Aorta (tissue), 5 donors: ENCODE measurements at regions not wholly inside any gene's neighbourhood (a gene's known extent, or its start where the extent isn't known, plus 50 kb on each side); places are given as distances from the start of the nearest gene placed in this dataset.

Source experiments
- ATAC-seq: fragments of 200-7000 bp; cut with Tn5 transposase; one replicate; pipeline ENCODE4 v1.9.1; 2022; ENCODE audit warnings: moderate library complexity; ENCODE audit not compliant: low FRiP score
- DNase-seq, 2 donors: peaks; one replicate each; pipeline ENCODE4 v3.0.0-alpha.2; 2020
- H3K27ac ChIP-seq, 2 donors: one replicate each; pipeline ENCODE4 v1.5.1; 2013; ENCODE audit warnings: low read length in 2 of 2, mild to moderate bottlenecking in 2 of 2, moderate library complexity in 2 of 2, control low read depth in 1 of 2, inconsistent platforms in 1 of 2, low read depth in 1 of 2
- H3K27me3 ChIP-seq, 2 donors: one replicate each; pipeline ENCODE4 v1.6.1; 2013; ENCODE audit warnings: control low read depth in 1 of 2, low read length in 1 of 2, mild to moderate bottlenecking in 1 of 2, moderate library complexity in 1 of 2; ENCODE audit not compliant: insufficient read depth in 2 of 2, control insufficient read depth in 1 of 2
- H3K36me3 ChIP-seq, 2 donors: one replicate each; pipeline ENCODE4 v1.6.1; 2013; ENCODE audit warnings: control low read depth in 1 of 2, low read length in 1 of 2, mild to moderate bottlenecking in 1 of 2; ENCODE audit not compliant: insufficient read depth in 2 of 2, control insufficient read depth in 1 of 2
- H3K4me1 ChIP-seq, 2 donors: one replicate each; pipeline ENCODE4 v1.6.1; 2013; ENCODE audit warnings: low read length in 2 of 2, control low read depth in 1 of 2, mild to moderate bottlenecking in 1 of 2, moderate library complexity in 1 of 2; ENCODE audit not compliant: insufficient read depth in 2 of 2, control insufficient read depth in 1 of 2
- H3K4me3 ChIP-seq, 2 donors: one replicate each; pipeline ENCODE4 v1.5.1; 2013; ENCODE audit warnings: low read length in 2 of 2, control low read depth in 1 of 2, mild to moderate bottlenecking in 1 of 2
- H3K9me3 ChIP-seq: one replicate; pipeline ENCODE4 v1.6.1; 2013; ENCODE audit warnings: mild to moderate bottlenecking, low read length; ENCODE audit not compliant: control insufficient read depth
- WGBS, 2 donors: extraction: QIAGEN DNeasy Blood & Tissue Kit; methylation state at CpG; one replicate each; pipeline ENCODE4 v1.1.7; 2013; 5-methylcytosine and 5-hydroxymethylcytosine counted together
- intact Hi-C, 2 donors: fragments of 100-400 bp; cut with DNase I; formaldehyde crosslinking; loops; one replicate each; pipeline versions ENCODE4 v1.14.2 to v1.15.0; 2022
- donor health status: healthy with polysubstance abuse.
- donor health status: Bipolar disorder and iron deficiency.
- donor health status: DM: no; HTN: no; CAD: no.
- donor health status: DM: no; HTN: no; CAD: no.
- donor health status: DM: yes; HTN: yes; CAD: no.

DNA sequence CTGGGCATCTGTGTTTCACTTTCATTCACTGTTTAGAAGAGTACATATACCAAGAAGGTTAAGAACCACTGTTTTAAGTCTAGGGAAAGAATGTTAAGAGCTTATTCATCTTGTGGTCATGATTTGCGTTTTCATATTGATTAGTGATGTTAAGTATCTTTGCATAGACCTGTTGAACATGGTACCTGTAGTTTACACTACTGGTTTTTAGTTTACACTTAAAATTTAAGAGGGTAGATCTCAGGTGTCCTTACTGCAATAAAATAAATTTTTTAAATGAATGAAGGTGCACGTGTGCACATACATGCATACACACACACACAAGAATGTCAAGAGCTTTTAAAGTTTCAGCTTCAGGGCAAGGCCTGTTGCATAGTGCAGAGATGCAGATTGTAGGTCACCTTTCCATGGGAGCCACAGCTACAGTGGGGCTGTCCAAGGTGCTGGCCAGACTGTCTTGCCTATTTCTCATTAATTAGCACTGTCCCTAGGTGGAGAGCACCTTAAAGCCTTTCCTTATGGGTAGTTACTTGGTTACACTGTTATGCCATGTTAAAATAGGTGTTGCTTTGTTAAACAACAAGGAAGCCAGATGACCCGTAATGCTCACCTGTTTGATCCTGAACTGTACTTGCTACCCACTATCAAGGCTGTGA, 543.0 kb upstream of the DAB1 start:
- 42 to 49% methylated on average over 3 of the region's 3 CpGs for WGBS, 2 donors
- Histone ChIP-seq H3K36me3 (no peaks in the 10 kb centered on the region), H3K27me3 (no peaks in the 10 kb centered on the region), H3K27ac (no peak overlapping the region), H3K4me1 (no peaks in the 10 kb centered on the region), H3K4me3 (no peak overlapping the region), H3K9me3 (no peaks in the 10 kb centered on the region)
- intact Hi-C loops = no loop called here
- ATAC-seq = no peak
- no peak for DNase-seq

DNA sequence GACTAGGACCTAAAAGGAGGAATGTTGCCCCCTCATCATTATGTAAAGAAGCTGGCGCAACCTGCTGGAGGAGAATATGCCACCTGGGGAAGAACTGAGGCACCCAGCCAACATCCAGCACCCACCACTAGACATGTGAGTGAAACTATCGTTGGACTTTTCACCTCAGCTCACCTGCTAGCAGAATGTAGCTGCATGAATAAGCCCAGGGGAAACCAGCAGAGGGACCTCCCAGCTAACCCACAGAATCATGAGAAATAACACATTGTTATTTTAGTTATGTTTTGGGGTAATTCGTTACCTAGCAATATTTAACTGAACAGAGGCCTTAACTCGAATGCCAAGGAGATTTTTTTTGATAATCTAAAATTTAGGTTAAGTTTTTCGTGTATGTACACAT, 542.5 kb upstream of the DAB1 start:
- H3K4me3 ChIP-seq = no peak overlapping the region
- intact Hi-C loops = no loop called here
- no peaks in the 10 kb centered on the region for H3K27me3 ChIP-seq
- no peaks in the 10 kb centered on the region for H3K36me3 ChIP-seq
- ATAC-seq = no peak
- H3K4me1 ChIP-seq = no peaks in the 10 kb centered on the region
- no peak overlapping the region for H3K27ac ChIP-seq
- H3K9me3 ChIP-seq = no peaks in the 10 kb centered on the region
- 57 to 61% methylated on average over 5 of the region's 5 CpGs for WGBS, 2 donors
- no peak for DNase-seq

DNA sequence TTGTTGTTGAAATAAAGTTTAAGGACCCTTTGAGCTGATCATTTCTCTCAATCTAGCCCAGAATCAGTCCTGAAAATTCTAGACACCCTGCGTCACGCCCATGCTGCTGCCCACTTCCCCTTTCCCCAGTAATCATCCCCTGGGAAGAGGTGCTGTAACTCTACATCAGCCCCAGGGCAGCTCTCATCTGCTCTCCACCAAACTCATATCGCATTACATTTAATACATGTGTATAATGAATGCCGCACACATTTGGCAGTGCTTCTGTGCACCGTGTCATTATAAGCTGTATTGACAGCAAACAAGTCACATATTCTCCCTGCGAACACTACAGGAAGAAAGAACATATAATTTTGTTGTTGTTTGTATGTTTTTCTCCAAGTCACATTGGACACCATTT, 539.7 kb upstream of the DAB1 start:
- Histone ChIP-seq H3K9me3 (no peaks in the 10 kb centered on the region), H3K36me3 (no peaks in the 10 kb centered on the region), H3K4me3 (no peak overlapping the region), H3K27ac (no peak overlapping the region), H3K27me3 (no peaks in the 10 kb centered on the region), H3K4me1 (no peaks in the 10 kb centered on the region)
- ATAC-seq (no peak), DNase-seq (no peak)
- intact Hi-C loops = no loop called here
- 75 to 79% methylated on average over 6 of the region's 6 CpGs for WGBS, 2 donors

DNA sequence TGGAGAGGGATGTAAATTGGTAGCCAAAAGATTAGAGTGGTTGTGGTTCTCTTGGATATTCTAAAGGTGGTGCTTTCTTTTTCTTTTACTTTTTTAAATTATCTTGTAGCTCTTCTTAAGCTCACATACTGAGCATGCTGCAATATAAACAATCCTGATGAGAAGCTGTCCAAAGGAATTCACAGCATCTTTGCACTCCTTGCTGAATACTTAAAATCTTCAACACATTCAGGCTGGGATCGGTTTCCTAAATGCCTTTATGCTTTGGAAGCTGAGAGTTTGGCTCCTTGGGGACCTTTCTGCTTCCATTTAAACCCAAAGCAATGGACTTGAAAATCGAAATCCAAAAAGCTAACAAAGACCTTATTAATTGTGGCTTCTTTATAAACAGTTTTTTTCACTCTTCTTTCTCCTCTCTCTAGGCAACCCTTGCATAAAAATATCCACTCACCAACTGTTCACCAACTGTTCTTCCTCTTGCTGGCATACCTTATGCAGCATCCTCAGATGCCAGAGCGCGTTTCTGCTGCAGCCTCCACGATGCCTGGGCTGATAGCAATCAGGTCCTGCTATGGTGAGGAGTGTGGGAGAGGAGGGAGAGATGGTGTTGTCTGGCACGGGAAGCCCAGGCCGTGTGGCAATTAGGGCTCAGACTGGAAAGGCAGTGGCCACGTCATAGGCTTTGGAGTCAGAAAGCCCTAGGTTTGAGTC, 535.8 kb upstream of the DAB1 start:
- no peak for ATAC-seq
- no peaks in the 10 kb centered on the region for H3K4me1 ChIP-seq
- no peak for DNase-seq
- H3K36me3 ChIP-seq = no peaks in the 10 kb centered on the region
- 57 to 59% methylated on average over 8 of the region's 8 CpGs for WGBS, 2 donors
- no peaks in the 10 kb centered on the region for H3K9me3 ChIP-seq
- H3K27me3 ChIP-seq = no peaks in the 10 kb centered on the region
- no peak overlapping the region for H3K4me3 ChIP-seq
- no peak overlapping the region for H3K27ac ChIP-seq
- intact Hi-C loops = no loop called here

DNA sequence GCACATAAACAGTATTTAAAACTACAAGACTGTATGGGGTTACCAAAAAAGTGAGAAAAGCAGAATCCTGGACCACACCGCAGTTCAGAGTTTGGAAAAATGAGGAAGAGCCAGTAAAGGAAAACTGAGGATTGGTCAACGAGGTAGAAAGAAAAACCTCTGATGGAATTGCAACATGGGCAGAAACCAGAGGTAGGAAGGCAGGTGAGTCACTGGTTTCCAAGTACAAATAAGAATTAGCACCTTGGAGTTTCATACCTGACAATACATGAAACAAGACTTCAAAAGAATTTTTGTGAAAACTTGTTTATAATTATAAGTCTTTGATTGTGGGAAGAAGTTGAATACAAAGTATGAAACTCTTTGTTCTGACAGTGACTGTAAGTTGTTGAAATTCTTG, 533.7 kb upstream of the DAB1 start:
- Histone ChIP-seq H3K27me3 (peaks cover 0 to 2% of the 10 kb centered on the region in 2 donors), H3K4me1 (no peaks in the 10 kb centered on the region), H3K4me3 (no peak overlapping the region), H3K27ac (no peak overlapping the region), H3K9me3 (peaks cover 3% of the 10 kb centered on the region), H3K36me3 (no peaks in the 10 kb centered on the region)
- intact Hi-C loops = no loop called here
- 71 to 78% methylated on average over 2 of the region's 2 CpGs for WGBS, 2 donors
- ATAC-seq = no peak
- DNase-seq = no peak

DNA sequence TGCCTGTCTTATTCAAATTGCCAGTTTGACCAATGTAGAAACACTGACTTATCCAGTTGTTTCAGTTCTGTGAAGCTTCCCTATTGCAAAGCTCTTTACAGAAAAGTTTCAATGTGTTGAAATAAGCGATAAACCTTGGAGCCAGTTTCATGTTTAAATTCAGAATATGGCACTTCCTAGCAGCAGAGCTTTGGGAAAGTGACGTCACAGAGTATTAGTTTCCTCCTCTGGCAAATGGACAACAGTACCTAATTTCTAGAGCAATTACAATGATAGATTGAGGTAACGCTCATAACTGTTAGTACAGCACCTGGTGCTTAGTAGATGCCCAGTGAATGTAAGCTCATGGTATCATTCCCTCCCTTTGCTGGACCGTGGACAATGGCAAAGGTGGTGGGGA, 527.5 kb upstream of the DAB1 start:
- DNase-seq = no peak
- no peak overlapping the region for H3K4me3 ChIP-seq
- no peak overlapping the region for H3K27ac ChIP-seq
- no peaks in the 10 kb centered on the region for H3K36me3 ChIP-seq
- intact Hi-C loops = no loop called here
- peaks cover 3% of the 10 kb centered on the region for H3K9me3 ChIP-seq
- H3K4me1 ChIP-seq = no peaks in the 10 kb centered on the region
- whole genome bisulfite sequencing, 2 donors = 57 to 70% methylated on average over 4 of the region's 4 CpGs
- H3K27me3 ChIP-seq = peaks cover 0 to 5% of the 10 kb centered on the region in 2 donors
- ATAC-seq = no peak

DNA sequence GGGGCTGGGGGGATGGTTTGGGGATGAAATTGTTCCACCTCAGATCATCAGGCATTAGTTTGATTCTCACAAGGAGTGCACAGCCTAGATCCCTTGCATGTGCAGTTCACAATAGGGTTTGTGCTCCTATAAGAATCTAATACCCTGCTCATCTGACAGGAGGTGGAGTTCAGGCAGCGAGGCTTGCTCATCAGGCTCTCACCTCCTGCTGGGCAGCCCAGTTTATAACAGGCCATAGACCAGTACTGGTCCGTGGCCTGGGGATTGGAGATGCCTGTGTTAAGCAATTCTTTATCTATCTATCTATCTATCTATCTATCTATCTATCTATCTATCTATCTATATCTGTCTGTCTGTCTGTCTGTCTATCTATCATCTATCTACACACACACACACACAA, 525.3 kb upstream of the DAB1 start:
- H3K36me3 ChIP-seq = no peaks in the 10 kb centered on the region
- whole genome bisulfite sequencing, 2 donors = 44 to 48% methylated on average over 2 of the region's 2 CpGs
- intact Hi-C loops = no loop called here
- ATAC-seq (no peak), DNase-seq (no peak)
- H3K4me3 ChIP-seq = no peak overlapping the region
- no peaks in the 10 kb centered on the region for H3K4me1 ChIP-seq
- H3K9me3 ChIP-seq = peaks cover 3% of the 10 kb centered on the region
- H3K27me3 ChIP-seq = peaks cover 0 to 2% of the 10 kb centered on the region in 2 donors
- no peak overlapping the region for H3K27ac ChIP-seq

DNA sequence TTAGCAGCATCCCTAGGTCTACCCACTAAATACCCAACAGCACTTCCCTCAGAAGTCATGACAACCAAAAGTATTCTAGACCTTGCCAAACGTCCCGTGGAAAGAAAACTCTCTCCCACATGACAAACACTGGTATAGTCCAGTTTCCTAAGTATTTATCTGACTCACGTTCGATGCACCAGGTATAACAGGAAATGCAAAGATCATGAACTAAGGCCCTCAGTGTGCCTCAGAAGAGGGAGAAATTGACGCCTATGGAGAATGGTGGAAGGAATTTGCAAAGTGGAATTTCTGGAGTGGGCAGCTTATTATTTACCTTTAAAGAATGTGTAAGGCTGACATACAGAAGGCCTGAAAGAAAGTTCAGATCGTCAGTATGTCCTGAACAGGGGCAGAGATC, 523.6 kb upstream of the DAB1 start:
- intact Hi-C loops = no loop called here
- DNase-seq (no peak), ATAC-seq (no peak)
- WGBS, 2 donors = 71 to 73% methylated on average over 6 of the region's 6 CpGs
- H3K27me3 ChIP-seq = peaks cover 0 to 4% of the 10 kb centered on the region in 2 donors
- no peak overlapping the region for H3K27ac ChIP-seq
- H3K9me3 ChIP-seq = no peaks in the 10 kb centered on the region
- no peaks in the 10 kb centered on the region for H3K4me1 ChIP-seq
- H3K4me3 ChIP-seq = no peak overlapping the region
- H3K36me3 ChIP-seq = no peaks in the 10 kb centered on the region

DNA sequence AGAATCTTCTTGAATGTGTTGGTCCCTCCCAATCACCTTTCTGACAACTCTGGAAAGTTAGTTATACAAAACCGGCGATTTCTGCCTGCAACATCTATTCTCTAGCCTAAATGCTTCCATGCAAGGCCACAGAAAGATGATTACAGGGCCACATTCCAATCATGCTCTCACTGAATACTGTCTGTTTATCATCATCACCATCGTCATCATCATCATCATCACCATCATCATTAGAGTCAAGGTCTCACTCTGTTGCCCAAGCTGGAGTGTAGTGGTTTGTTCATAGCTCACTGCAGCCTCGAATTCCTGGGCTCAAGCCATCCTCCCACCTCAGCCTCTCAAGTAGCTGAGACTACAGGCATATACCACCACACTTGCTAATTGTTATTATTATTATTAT, 521.2 kb upstream of the DAB1 start:
- no peaks in the 10 kb centered on the region for H3K36me3 ChIP-seq
- no peaks in the 10 kb centered on the region for H3K4me1 ChIP-seq
- intact Hi-C loops = no loop called here
- ATAC-seq = no peak
- peaks cover 2% of the 10 kb centered on the region for H3K9me3 ChIP-seq
- H3K4me3 ChIP-seq = no peak overlapping the region
- DNase-seq = no peak
- no peak overlapping the region for H3K27ac ChIP-seq
- H3K27me3 ChIP-seq = peaks cover 0 to 4% of the 10 kb centered on the region in 2 donors
- WGBS, 2 donors = 73 to 79% methylated on average over 4 of the region's 4 CpGs
